ENCODE measurements at regions not wholly inside any gene's neighbourhood (a gene's known extent, or its start where the extent isn't known, plus 50 kb on each side); places are given as distances from the start of the nearest gene placed in this dataset.

GRCh38 chr4:163988865-163989264 lies 494.4 kb downstream of the TMA16 start:
- no peak for TF ChIP-seq CTCF (IDR thresholded peaks at IDR 0.05)
- TF ChIP-seq POLR2A (IDR thresholded peaks at IDR 0.05) = no peak
